GM12872 (cell line): ENCODE measurements at regions not wholly inside any gene's neighbourhood (a gene's known extent, or its start where the extent isn't known, plus 50 kb on each side); places are given as distances from the start of the nearest gene placed in this dataset.

Experiments used
- CTCF ChIP-seq: IDR thresholded peaks from 3 replicates; pipeline ENCODE4 v1.5.1; 2011; ENCODE audit warnings: low read depth, mild to moderate bottlenecking, low read length, moderate library complexity; ENCODE audit not compliant: insufficient read depth

DNA sequence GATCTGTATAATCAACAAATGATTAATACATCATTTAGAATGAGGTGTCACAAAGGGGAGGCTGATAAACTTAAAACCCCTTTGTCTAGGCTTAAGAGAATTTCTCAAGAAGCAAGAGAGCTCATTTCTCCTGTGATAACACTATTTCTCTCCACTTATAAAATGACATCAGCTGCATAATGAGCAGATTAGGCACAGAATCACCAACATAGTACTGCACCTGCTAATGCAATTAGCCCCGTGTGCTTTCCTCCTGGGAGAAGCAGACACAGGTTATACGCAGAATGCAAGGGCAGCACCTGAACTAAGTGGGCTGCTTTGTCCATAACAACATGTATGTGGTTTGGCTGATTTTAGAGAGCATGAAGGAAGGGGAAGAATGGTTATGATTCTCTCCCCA is 515.3 kb upstream of the CFAP20DC start:
- no peak for TF ChIP-seq CTCF

DNA sequence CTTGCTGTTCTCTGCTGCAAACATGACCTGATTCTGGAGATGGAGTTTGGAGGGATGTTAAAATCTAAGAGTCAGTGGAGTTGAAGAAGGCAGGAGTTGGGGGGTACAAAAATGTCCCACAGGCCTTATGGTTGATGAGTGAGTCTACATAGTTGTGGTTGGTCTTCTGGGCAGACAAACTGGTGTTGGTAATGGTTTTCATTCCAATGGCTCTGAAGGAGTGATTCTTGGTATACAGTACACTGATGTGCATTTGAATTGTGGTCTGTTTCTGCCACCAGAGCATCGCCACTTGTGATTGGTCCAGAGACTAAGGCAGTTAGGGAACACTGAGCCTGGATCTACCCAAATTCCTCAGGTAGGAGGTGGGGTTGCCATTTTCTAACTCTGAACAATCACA is 514.1 kb upstream of the CFAP20DC start:
- TF ChIP-seq CTCF, result no peak

DNA sequence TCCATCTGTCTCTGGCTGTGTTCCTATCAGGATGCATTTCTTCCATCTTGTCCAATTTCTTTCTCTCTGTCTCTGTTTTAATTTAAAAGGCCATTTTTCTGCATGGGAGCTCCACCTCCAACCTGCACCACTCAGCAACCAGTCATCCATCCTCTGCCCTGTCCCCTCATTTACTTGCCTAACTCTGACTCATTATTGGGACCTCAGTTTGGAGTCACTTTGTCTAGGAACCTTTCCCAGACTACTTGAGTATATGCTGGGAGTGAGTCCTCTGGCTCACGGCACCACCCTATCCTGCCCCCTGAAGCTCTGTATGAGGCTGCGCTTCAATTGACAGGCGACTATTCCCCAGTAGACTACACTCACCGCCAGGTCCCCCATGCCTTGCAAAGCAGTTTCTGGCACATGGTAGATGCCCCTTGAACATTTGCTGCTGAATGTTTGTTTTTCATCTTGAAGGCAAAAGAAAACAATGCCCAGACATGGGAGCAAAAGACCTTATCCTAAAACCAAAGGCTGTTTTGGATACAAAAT is 513.3 kb upstream of the CFAP20DC start:
- no peak for TF ChIP-seq CTCF

DNA sequence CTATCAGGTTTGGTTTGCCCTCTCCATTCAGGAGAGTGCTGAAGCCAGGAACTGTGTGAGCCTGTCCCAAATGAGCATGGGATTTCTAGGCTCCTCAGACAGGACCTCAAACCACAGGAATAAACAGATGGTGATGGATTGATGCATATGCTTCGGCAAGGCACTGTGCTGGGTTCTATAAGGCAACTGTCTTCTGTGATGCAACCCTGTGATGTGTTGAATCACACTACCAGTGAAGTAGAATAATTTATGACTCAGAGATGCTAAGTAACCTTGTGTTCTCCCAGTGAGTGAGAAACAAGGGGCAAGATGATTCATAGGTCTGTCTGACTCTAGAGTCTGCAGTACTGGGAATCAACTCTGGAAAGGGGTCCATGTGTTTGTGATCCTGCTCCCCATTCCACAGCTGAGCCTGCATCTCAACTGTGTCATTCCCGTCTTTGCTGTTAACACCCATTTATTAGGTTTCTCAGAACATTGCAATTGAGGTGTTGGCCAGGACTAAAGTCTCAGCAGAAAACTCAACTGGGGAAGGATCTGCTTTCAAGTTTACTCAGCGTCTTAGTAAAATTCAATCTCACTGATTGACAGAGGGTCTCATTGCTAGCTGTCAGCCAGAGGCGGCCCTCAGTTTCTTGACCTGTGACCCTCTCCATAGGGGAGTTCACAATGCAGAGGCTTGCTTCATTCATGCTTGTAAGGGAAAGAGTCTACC is 510.1 kb upstream of the CFAP20DC start:
- TF ChIP-seq CTCF, result no peak

- TF ChIP-seq CTCF, result no peak
These were observed 509.3 kb upstream of the CFAP20DC start for GRCh38 chr3:59558906-59559720.

DNA sequence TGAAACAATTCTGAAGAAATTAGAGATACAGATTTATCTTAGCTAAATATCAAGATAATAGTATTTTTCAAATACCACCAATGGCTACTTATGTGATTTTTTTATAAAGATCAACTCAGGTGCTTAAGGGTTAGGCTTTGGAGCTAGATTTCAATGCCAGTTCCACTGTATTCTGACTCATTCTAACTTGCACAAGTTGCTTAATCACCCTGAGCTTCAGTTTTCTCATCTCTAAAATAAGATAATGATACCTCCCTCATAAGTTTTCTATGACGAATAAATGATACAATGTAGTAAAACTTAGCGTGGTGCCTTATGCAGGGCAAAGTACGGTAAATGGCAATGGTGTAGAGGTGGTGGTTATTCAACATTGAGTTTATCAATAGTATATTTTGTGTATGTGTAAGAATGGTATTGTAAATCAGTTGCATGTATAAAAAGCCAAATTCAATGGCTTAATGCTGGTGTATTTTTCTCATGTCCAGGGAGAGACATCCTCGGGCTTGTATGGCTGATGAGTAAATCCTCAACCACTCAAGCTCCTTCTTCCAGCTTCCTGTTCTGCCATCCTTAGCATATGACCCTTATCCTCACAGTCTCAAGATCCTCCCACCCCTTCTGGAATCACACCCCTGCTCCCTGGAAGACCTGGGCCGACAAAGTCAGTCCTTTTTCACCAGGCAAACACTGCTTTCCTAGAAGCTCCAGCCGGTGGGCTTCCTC is 505.9 kb upstream of the CFAP20DC start:
- TF ChIP-seq CTCF, result no peak

- TF ChIP-seq CTCF, result no peak
These were observed 503.3 kb upstream of the CFAP20DC start for GRCh38 chr3:59553076-59553475.
